CD14-positive monocyte (primary cell): ENCODE measurements at regions not wholly inside any gene's neighbourhood (a gene's known extent, or its start where the extent isn't known, plus 50 kb on each side); places are given as distances from the start of the nearest gene placed in this dataset.

ENCODE experiments used
- DNase-seq, 3 donors: peaks; one replicate each; pipeline ENCODE4 v3.0.0-alpha.2; 2011 to 2022
- H2AFZ ChIP-seq: 2 replicates; pipeline ENCODE4 v1.6.0; 2012; ENCODE audit warnings: mild to moderate bottlenecking, low read depth, low read length, inconsistent platforms; ENCODE audit not compliant: insufficient read depth, poor library complexity, severe bottlenecking
- H3K27ac ChIP-seq, 2 donors: 1 replicate in 1 of 2; 2 replicates in 1 of 2; pipeline ENCODE4 v1.5.1; 2012 to 2013; ENCODE audit warnings: low read length in 2 of 2, control low read depth in 1 of 2, inconsistent platforms in 1 of 2, low read depth in 1 of 2, mild to moderate bottlenecking in 1 of 2
- H3K27me3 ChIP-seq, 2 donors: one replicate each; pipeline versions ENCODE4 v1.6.0 to v1.6.1; 2011 to 2013; ENCODE audit warnings: low read length in 2 of 2; ENCODE audit not compliant: control insufficient read depth in 2 of 2, insufficient read depth in 2 of 2
- H3K36me3 ChIP-seq, 2 donors: replicated peaks in 1 of 2; 1 replicate in 1 of 2; 2 replicates in 1 of 2; pipeline versions ENCODE4 v1.5.1 to v1.6.1; 2012 to 2013; ENCODE audit warnings: low read length in 2 of 2, control low read depth in 1 of 2, inconsistent platforms in 1 of 2, mild to moderate bottlenecking in 1 of 2; ENCODE audit not compliant: insufficient read depth in 2 of 2, control insufficient read depth in 1 of 2
- H3K4me1 ChIP-seq, 2 donors: 1 replicate in 1 of 2; 2 replicates in 1 of 2; pipeline versions ENCODE4 v1.5.1 to v1.6.1; 2012 to 2013; ENCODE audit warnings: low read length in 2 of 2, control low read depth in 1 of 2, inconsistent platforms in 1 of 2, mild to moderate bottlenecking in 1 of 2, moderate library complexity in 1 of 2; ENCODE audit not compliant: insufficient read depth in 2 of 2, control insufficient read depth in 1 of 2
- H3K4me2 ChIP-seq: replicated peaks from 2 replicates; pipeline ENCODE3; 2012; ENCODE audit warnings: low read length, moderate library complexity, mild to moderate bottlenecking; ENCODE audit not compliant: poor library complexity, severe bottlenecking; ENCODE audit errors: extremely low read depth
- H3K4me3 ChIP-seq, 3 experiments: fragments of 200-600 bp in 1 of 3; sonication (generic) in 1 of 3; replicated peaks in 1 of 3; 1 replicate in 2 of 3; 2 replicates in 1 of 3; pipeline ENCODE4 v1.5.1; 2011 to 2013; ENCODE audit warnings: low read length in 3 of 3, mild to moderate bottlenecking in 3 of 3, control low read depth in 2 of 3, low read depth in 2 of 3, inconsistent platforms in 1 of 3, moderate library complexity in 1 of 3
- H3K79me2 ChIP-seq: 2 replicates; pipeline ENCODE4 v1.6.0; 2012; ENCODE audit warnings: mild to moderate bottlenecking, control low read depth, inconsistent platforms, low read length, moderate library complexity; ENCODE audit not compliant: insufficient read depth
- H3K9ac ChIP-seq: 2 replicates; pipeline ENCODE4 v1.6.0; 2017; ENCODE audit warnings: low read length, mild to moderate bottlenecking; ENCODE audit not compliant: insufficient read depth, poor library complexity, severe bottlenecking
- H3K9me3 ChIP-seq, 2 donors: replicated peaks in 1 of 2; 1 replicate in 1 of 2; 2 replicates in 1 of 2; pipeline versions ENCODE4 v1.5.1 to v1.6.1; 2012 to 2013; ENCODE audit warnings: low read length in 2 of 2, control low read depth in 1 of 2; ENCODE audit not compliant: control insufficient read depth in 1 of 2, insufficient read depth in 1 of 2
- H4K20me1 ChIP-seq: 2 replicates; pipeline ENCODE4 v1.6.0; 2012; ENCODE audit warnings: mild to moderate bottlenecking, low read length, control low read depth, moderate library complexity; ENCODE audit not compliant: insufficient read depth
- H3K27ac Mint-ChIP-seq, 7 donors: one replicate each; pipeline ENCODE4 v1.8.0; 2020; ENCODE audit warnings: mild to moderate bottlenecking in 7 of 7, mixed read lengths in 7 of 7, moderate library complexity in 6 of 7, inconsistent platforms in 2 of 7
- H3K27me3 Mint-ChIP-seq, 3 donors: one replicate each; pipeline ENCODE4 v1.8.0; 2021 to 2022; ENCODE audit warnings: low read depth in 3 of 3, mild to moderate bottlenecking in 3 of 3, mixed read lengths in 3 of 3, moderate library complexity in 3 of 3, inconsistent platforms in 1 of 3
- H3K36me3 Mint-ChIP-seq, 2 donors: one replicate each; pipeline ENCODE4 v1.8.0; 2020; ENCODE audit warnings: mixed read lengths in 2 of 2, inconsistent platforms in 1 of 2, mild to moderate bottlenecking in 1 of 2
- H3K4me1 Mint-ChIP-seq: one replicate; pipeline ENCODE4 v1.8.0; 2020; ENCODE audit warnings: mild to moderate bottlenecking, mixed read lengths
- H3K4me3 Mint-ChIP-seq, 2 donors: one replicate each; pipeline ENCODE4 v1.8.0; 2020; ENCODE audit warnings: mild to moderate bottlenecking in 2 of 2, mixed read lengths in 2 of 2, moderate library complexity in 1 of 2
- H3K9me3 Mint-ChIP-seq, 7 donors: one replicate each; pipeline ENCODE4 v1.8.0; 2020 to 2022; ENCODE audit warnings: mixed read lengths in 7 of 7, mild to moderate bottlenecking in 6 of 7, moderate library complexity in 6 of 7, inconsistent platforms in 2 of 7
- WGBS: methylation state at CpG from one replicate; pipeline ENCODE4 v1.1.5; 2013; ENCODE audit warnings: missing lambda C conversion rate; ENCODE audit not compliant: insufficient coverage; 5-methylcytosine and 5-hydroxymethylcytosine counted together
- intact Hi-C, 2 donors: fragments of 100-400 bp; cut with micrococcal nuclease; formaldehyde crosslinking; loops; one replicate each; pipeline versions ENCODE4 v1.15.0 to v1.15.1; 2023
- TF ChIP-seq, protein P1 (sequence below): fragments of 200-600 bp; IDR thresholded peaks from one replicate; pipeline ENCODE4 v1.8.0; 2022; ENCODE audit warnings: antibody characterized with exemption, mild to moderate bottlenecking

DNA sequence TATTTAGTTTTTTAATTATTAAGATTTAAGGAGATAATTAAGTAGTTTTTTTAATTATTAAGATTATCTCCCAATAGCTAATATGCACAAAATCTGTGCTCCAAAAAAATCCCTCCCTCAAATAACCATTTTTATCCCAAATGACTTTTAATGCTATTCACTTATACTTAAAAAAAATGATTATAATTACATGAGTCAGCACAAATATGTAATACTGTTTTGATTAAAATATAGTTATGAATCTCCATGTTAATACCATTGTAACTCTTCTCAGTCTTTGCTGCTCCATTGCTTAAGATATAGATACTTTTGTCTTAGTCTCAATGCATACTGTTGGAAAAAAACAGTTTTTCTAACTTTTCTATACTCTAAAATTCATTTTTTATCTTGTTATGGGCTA lies 1121.1 kb upstream of the ADGRL3 start:
- Histone ChIP-seq H4K20me1 (no peaks in the 10 kb centered on the region), H3K9me3 (peaks cover 12 to 14% of the 10 kb centered on the region in 2 donors), H3K27me3 (no peaks in the 10 kb centered on the region), H3K79me2 (no peaks in the 10 kb centered on the region), H3K4me2 (no peak overlapping the region), H3K27ac (no peak overlapping the region), H2AFZ (no peak overlapping the region), H3K9ac (no peak overlapping the region), H3K4me1 (no peaks in the 10 kb centered on the region), H3K36me3 (no peaks in the 10 kb centered on the region), H3K4me3 (no peak overlapping the region)
- no peak overlapping the region for H3K27ac Mint-ChIP-seq
- H3K4me3 Mint-ChIP-seq = no peak overlapping the region
- TF ChIP-seq, protein P1, sequence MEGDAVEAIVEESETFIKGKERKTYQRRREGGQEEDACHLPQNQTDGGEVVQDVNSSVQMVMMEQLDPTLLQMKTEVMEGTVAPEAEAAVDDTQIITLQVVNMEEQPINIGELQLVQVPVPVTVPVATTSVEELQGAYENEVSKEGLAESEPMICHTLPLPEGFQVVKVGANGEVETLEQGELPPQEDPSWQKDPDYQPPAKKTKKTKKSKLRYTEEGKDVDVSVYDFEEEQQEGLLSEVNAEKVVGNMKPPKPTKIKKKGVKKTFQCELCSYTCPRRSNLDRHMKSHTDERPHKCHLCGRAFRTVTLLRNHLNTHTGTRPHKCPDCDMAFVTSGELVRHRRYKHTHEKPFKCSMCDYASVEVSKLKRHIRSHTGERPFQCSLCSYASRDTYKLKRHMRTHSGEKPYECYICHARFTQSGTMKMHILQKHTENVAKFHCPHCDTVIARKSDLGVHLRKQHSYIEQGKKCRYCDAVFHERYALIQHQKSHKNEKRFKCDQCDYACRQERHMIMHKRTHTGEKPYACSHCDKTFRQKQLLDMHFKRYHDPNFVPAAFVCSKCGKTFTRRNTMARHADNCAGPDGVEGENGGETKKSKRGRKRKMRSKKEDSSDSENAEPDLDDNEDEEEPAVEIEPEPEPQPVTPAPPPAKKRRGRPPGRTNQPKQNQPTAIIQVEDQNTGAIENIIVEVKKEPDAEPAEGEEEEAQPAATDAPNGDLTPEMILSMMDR = no peak
- peaks cover 0 to 2% (median 0%) of the 10 kb centered on the region in 3 donors for H3K27me3 Mint-ChIP-seq
- no peak for DNase-seq
- intact Hi-C loops = no loop called here
- no peaks in the 10 kb centered on the region for H3K36me3 Mint-ChIP-seq
- peaks cover 2 to 9% (median 5%) of the 10 kb centered on the region in 7 donors for H3K9me3 Mint-ChIP-seq
- H3K4me1 Mint-ChIP-seq = no peaks in the 10 kb centered on the region

DNA sequence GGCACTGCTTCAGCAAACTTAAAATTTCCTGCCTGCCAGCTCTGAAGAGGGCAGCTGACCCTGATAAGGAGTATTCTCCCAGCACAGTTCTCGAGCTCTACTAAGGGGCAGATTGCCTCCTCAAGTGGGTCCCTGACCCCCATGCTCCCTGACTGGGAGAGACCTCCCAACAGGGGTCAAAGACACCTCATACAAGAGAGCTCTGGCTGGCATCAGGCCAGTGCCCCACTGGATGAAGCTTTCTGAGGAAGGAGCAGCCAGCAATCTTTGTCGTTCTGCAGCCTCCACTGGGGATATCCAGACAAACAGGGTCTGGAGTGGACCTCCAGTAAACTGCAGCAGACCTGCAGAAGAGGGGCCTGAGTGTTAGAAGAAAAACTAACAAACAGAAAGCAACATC lies 1118.3 kb upstream of the ADGRL3 start:
- no peak overlapping the region for H3K4me3 Mint-ChIP-seq
- H3K9me3 Mint-ChIP-seq = peaks cover 2 to 11% (median 7%) of the 10 kb centered on the region in 7 donors

More for the DNA sequence above, 1118.3 kb upstream of the ADGRL3 start:
- Histone ChIP-seq H3K27ac (no peak overlapping the region), H4K20me1 (no peaks in the 10 kb centered on the region), H2AFZ (no peak overlapping the region), H3K9ac (no peak overlapping the region), H3K9me3 (peaks cover 12 to 14% of the 10 kb centered on the region in 2 donors), H3K4me1 (no peaks in the 10 kb centered on the region), H3K79me2 (no peaks in the 10 kb centered on the region), H3K4me2 (no peak overlapping the region), H3K36me3 (no peaks in the 10 kb centered on the region), H3K27me3 (no peaks in the 10 kb centered on the region), H3K4me3 (no peak overlapping the region)
- WGBS = 33% methylated on average over 1 of the region's 2 CpGs
- Mint-ChIP-seq H3K27me3 (no peaks in the 10 kb centered on the region), H3K4me1 (no peaks in the 10 kb centered on the region), H3K36me3 (no peaks in the 10 kb centered on the region), H3K27ac (no peak overlapping the region)
- TF ChIP-seq, protein P1 = no peak
- intact Hi-C loops = no loop called here
- no peak for DNase-seq
